Astrocyte (in vitro differentiated cells and primary cell): ENCODE measurements at regions not wholly inside any gene's neighbourhood (a gene's known extent, or its start where the extent isn't known, plus 50 kb on each side); places are given as distances from the start of the nearest gene placed in this dataset.
A peak's percentile ranks its signal among the peaks of the same experiment; 100 is the strongest.

ENCODE experiments used
- DNase-seq: peaks from one replicate; pipeline ENCODE4 v3.0.0-alpha.2; 2010; ENCODE audit warnings: low read depth
- FAIRE-seq: peaks from 2 replicates; lab custom pipeline; 2011; peaks lifted over from hg19 to GRCh38; lab: Jason Lieb, UNC
- H2AFZ ChIP-seq: 2 replicates; pipeline ENCODE4 v1.6.0; 2012; ENCODE audit warnings: low read depth, low read length, inconsistent platforms
- H3K27ac ChIP-seq: 2 replicates; pipeline ENCODE4 v1.5.1; 2011; ENCODE audit warnings: low read depth, low read length, inconsistent platforms
- H3K27me3 ChIP-seq: 2 replicates; pipeline ENCODE4 v1.6.0; 2011; ENCODE audit warnings: low read length, inconsistent platforms; ENCODE audit not compliant: insufficient read depth
- H3K36me3 ChIP-seq: 2 replicates; pipeline ENCODE4 v1.5.1; 2011; ENCODE audit warnings: low read length, inconsistent platforms; ENCODE audit not compliant: insufficient read depth
- H3K4me1 ChIP-seq: 2 replicates; pipeline ENCODE4 v1.5.1; 2011; ENCODE audit warnings: low read length, inconsistent platforms; ENCODE audit not compliant: insufficient read depth
- H3K4me2 ChIP-seq: 2 replicates; pipeline ENCODE4 v1.6.0; 2012; ENCODE audit warnings: low read length, inconsistent platforms
- H3K4me3 ChIP-seq: 2 replicates; pipeline ENCODE4 v1.5.1; 2011; ENCODE audit warnings: low read depth, mild to moderate bottlenecking, low read length, inconsistent platforms; ENCODE audit not compliant: insufficient read depth
- H3K79me2 ChIP-seq: 2 replicates; pipeline ENCODE4 v1.6.0; 2012; ENCODE audit warnings: mild to moderate bottlenecking, low read length, inconsistent platforms; ENCODE audit not compliant: insufficient read depth
- H3K9ac ChIP-seq: 2 replicates; pipeline ENCODE4 v1.6.0; 2012; ENCODE audit warnings: mild to moderate bottlenecking, low read length, inconsistent platforms
- H3K9me3 ChIP-seq: 2 replicates; pipeline ENCODE4 v1.5.1; 2012; ENCODE audit warnings: low read depth, mild to moderate bottlenecking, low read length, inconsistent platforms; ENCODE audit not compliant: insufficient read depth
- H4K20me1 ChIP-seq: 2 replicates; pipeline ENCODE4 v1.6.0; 2012; ENCODE audit warnings: low read length, inconsistent platforms; ENCODE audit not compliant: insufficient read depth
- H3K27ac Mint-ChIP-seq: one replicate; pipeline ENCODE4 v1.8.0; 2021; ENCODE audit warnings: mild to moderate bottlenecking, mixed read lengths; ENCODE audit not compliant: unreplicated experiment
- H3K27me3 Mint-ChIP-seq: one replicate; pipeline ENCODE4 v1.8.0; 2021; ENCODE audit warnings: low read depth, mixed read lengths; ENCODE audit not compliant: unreplicated experiment
- H3K36me3 Mint-ChIP-seq: one replicate; pipeline ENCODE4 v1.8.0; 2021; ENCODE audit warnings: low read depth, mixed read lengths; ENCODE audit not compliant: unreplicated experiment
- H3K4me1 Mint-ChIP-seq: one replicate; pipeline ENCODE4 v1.8.0; 2021; ENCODE audit warnings: low read depth, mixed read lengths; ENCODE audit not compliant: unreplicated experiment
- H3K4me3 Mint-ChIP-seq: one replicate; pipeline ENCODE4 v1.8.0; 2021; ENCODE audit warnings: mild to moderate bottlenecking, moderate library complexity, mixed read lengths; ENCODE audit not compliant: unreplicated experiment
- H3K9me3 Mint-ChIP-seq: one replicate; pipeline ENCODE4 v1.8.0; 2021; ENCODE audit warnings: mild to moderate bottlenecking, mixed read lengths; ENCODE audit not compliant: unreplicated experiment
- EZH2 ChIP-seq: IDR thresholded peaks from 2 replicates; pipeline ENCODE4 v1.6.1; 2012; ENCODE audit warnings: mild to moderate bottlenecking, low read length, inconsistent platforms; ENCODE audit not compliant: insufficient read depth
- TF ChIP-seq, protein P1 (sequence below): IDR thresholded peaks from 2 replicates; pipeline ENCODE4 v1.5.1; 2011; ENCODE audit warnings: low read depth, mild to moderate bottlenecking, inconsistent platforms, low read length, moderate library complexity; ENCODE audit not compliant: insufficient read depth

DNA sequence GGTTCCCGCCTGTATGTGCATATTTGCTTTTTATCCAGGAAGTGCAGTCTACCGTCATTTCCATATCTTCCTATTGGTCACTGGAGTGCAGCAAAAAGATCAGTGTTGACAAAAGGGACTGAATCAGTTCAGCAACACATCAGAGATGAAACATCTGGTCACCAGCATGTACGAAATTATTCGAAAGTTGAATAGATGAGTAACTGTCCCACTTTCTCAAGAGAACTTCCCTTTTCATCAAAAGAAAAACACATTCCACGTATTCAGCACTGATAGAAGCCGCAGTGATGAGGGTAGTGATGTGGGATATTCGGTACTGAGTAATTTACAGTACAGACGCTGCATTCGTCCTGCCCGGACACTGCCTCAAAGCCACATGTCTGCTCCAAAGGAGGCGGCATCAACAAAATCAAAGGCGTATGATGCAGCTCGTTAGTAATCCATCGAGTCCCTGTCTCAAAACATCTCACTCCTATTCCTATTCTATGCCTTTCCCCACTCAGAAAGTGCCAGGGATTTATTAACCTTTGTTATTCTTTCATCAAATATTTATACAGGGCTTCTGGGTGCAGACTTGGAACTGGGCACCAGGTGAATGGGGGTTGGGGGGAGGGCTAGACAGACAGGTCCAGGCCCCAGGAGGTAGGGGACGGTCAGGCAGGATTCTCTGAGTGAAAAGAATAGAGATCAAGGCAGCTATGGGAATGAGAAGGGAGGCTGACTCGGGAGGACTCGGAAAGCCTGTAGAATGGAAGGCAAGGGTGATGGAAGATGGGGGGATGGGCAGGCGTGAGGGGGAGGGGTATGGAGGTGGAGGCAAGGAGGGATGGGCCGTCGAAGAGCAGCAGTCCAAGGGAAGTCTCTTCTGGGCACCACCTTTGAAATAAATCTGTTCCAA, 79.5 kb upstream of the SLC45A1 start:
- Histone ChIP-seq H3K4me3 (no peak overlapping the region), H3K27ac (peak overlapping the region; percentile 78), H2AFZ (peak overlapping the region; percentile 7), H3K79me2 (no peaks in the 10 kb centered on the region), H3K36me3 (no peaks in the 10 kb centered on the region), H4K20me1 (no peaks in the 10 kb centered on the region), H3K9me3 (no peaks in the 10 kb centered on the region), H3K27me3 (no peaks in the 10 kb centered on the region), H3K4me2 (peak overlapping the region; percentile 74), H3K9ac (peak overlapping the region; percentile 69), H3K4me1 (peaks cover 16% of the 10 kb centered on the region)
- no peaks in the 10 kb centered on the region for H3K36me3 Mint-ChIP-seq
- DNase-seq (peak; percentile 98), FAIRE-seq (peak; percentile 87)
- H3K9me3 Mint-ChIP-seq, result no peaks in the 10 kb centered on the region
- no peaks in the 10 kb centered on the region for H3K27me3 Mint-ChIP-seq
- H3K4me3 Mint-ChIP-seq, result no peak overlapping the region
- H3K27ac Mint-ChIP-seq, result peak overlapping the region; percentile 96
- TF ChIP-seq, protein P1, sequence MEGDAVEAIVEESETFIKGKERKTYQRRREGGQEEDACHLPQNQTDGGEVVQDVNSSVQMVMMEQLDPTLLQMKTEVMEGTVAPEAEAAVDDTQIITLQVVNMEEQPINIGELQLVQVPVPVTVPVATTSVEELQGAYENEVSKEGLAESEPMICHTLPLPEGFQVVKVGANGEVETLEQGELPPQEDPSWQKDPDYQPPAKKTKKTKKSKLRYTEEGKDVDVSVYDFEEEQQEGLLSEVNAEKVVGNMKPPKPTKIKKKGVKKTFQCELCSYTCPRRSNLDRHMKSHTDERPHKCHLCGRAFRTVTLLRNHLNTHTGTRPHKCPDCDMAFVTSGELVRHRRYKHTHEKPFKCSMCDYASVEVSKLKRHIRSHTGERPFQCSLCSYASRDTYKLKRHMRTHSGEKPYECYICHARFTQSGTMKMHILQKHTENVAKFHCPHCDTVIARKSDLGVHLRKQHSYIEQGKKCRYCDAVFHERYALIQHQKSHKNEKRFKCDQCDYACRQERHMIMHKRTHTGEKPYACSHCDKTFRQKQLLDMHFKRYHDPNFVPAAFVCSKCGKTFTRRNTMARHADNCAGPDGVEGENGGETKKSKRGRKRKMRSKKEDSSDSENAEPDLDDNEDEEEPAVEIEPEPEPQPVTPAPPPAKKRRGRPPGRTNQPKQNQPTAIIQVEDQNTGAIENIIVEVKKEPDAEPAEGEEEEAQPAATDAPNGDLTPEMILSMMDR, result no peak
- TF ChIP-seq EZH2, result no peak
- H3K4me1 Mint-ChIP-seq, result peaks cover 21% of the 10 kb centered on the region

DNA sequence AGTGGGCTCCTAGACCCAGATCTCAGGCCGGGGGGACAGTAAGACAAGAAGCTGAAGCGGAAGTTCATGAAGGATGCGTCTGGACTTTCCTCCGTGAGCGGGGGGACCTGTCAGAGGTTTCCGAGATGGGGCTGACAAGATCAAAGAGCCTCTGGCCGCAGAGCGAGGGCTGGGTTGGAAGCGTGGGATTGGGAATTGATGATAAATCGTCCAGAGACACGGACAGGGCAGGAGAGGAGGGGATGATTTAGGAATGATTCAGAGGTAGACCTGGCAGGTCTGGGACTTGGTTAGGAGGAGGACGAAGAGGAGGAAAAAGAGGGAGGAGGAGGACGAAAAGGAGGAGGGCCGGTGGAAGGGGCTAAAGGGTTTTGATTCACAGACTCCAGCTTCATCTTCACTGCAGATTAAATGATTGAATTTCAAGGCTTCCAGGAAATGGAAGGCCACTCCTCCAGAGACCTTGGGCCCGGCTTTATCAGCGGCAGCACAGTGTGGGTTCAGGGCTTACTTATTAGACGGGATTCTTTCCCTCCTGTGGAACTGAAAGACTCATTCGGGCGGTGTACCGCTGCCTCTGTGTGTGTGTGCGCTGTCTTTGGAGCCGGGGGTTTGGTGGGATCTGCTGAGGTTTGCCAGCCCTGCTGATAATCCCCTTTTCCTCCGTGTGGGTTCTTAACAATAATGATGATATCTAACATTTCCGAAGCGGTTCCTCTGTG, 85.7 kb upstream of the SLC45A1 start:
- Mint-ChIP-seq H3K9me3 (peaks cover 5% of the 10 kb centered on the region), H3K36me3 (no peaks in the 10 kb centered on the region), H3K27me3 (peaks cover 6% of the 10 kb centered on the region), H3K27ac (peak overlapping the region; percentile 67), H3K4me3 (no peak overlapping the region), H3K4me1 (peaks cover 12% of the 10 kb centered on the region)
- no peak for TF ChIP-seq EZH2
- TF ChIP-seq, protein P1, result no peak
- Histone ChIP-seq H3K4me3 (no peak overlapping the region), H3K4me2 (peak overlapping the region; percentile 31), H2AFZ (peak overlapping the region; percentile 27), H3K9ac (no peak overlapping the region), H3K4me1 (no peaks in the 10 kb centered on the region), H3K9me3 (peaks cover 3% of the 10 kb centered on the region), H4K20me1 (no peaks in the 10 kb centered on the region), H3K27me3 (no peaks in the 10 kb centered on the region), H3K27ac (no peak overlapping the region), H3K79me2 (no peaks in the 10 kb centered on the region), H3K36me3 (no peaks in the 10 kb centered on the region)
- FAIRE-seq (no peak), DNase-seq (peak; percentile 91)
